ENCODE measurements at regions not wholly inside any gene's neighbourhood (a gene's known extent, or its start where the extent isn't known, plus 50 kb on each side); places are given as distances from the start of the nearest gene placed in this dataset.

DNA sequence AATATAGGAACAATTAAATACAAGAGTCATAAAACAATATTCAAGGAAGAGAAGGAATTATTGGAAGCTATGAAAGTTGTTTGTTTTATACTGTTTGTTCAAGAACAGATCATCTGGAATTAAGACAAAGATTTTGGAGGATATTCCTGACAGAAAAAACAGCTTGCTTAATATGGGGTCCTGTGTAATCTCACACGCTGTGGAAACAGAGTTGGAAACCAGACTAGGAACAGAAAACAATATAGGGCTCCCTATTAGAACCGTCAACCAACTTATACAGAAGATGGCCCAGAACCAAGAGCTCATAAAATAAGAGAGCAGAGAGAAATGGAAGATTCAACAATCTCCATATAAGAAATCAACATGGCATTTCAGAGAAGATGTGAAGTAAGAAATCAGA is 156.0 kb downstream of the PCDH18 start:
- no peak for TF ChIP-seq TCF7L2 (IDR thresholded peaks at IDR 0.05; ENCODE audit: low read depth, low read length)
- TF ChIP-seq, protein P1, sequence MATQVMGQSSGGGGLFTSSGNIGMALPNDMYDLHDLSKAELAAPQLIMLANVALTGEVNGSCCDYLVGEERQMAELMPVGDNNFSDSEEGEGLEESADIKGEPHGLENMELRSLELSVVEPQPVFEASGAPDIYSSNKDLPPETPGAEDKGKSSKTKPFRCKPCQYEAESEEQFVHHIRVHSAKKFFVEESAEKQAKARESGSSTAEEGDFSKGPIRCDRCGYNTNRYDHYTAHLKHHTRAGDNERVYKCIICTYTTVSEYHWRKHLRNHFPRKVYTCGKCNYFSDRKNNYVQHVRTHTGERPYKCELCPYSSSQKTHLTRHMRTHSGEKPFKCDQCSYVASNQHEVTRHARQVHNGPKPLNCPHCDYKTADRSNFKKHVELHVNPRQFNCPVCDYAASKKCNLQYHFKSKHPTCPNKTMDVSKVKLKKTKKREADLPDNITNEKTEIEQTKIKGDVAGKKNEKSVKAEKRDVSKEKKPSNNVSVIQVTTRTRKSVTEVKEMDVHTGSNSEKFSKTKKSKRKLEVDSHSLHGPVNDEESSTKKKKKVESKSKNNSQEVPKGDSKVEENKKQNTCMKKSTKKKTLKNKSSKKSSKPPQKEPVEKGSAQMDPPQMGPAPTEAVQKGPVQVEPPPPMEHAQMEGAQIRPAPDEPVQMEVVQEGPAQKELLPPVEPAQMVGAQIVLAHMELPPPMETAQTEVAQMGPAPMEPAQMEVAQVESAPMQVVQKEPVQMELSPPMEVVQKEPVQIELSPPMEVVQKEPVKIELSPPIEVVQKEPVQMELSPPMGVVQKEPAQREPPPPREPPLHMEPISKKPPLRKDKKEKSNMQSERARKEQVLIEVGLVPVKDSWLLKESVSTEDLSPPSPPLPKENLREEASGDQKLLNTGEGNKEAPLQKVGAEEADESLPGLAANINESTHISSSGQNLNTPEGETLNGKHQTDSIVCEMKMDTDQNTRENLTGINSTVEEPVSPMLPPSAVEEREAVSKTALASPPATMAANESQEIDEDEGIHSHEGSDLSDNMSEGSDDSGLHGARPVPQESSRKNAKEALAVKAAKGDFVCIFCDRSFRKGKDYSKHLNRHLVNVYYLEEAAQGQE (IDR thresholded peaks at IDR 0.05; ENCODE audit: insufficient read depth in 1 of 2, low read depth in 2 of 2, low read length in 1 of 2) = no peak
- TF ChIP-seq POLR2AphosphoS5 (IDR thresholded peaks at IDR 0.05; ENCODE audit: low read depth, low read length) = no peak
- TF ChIP-seq, protein P2, sequence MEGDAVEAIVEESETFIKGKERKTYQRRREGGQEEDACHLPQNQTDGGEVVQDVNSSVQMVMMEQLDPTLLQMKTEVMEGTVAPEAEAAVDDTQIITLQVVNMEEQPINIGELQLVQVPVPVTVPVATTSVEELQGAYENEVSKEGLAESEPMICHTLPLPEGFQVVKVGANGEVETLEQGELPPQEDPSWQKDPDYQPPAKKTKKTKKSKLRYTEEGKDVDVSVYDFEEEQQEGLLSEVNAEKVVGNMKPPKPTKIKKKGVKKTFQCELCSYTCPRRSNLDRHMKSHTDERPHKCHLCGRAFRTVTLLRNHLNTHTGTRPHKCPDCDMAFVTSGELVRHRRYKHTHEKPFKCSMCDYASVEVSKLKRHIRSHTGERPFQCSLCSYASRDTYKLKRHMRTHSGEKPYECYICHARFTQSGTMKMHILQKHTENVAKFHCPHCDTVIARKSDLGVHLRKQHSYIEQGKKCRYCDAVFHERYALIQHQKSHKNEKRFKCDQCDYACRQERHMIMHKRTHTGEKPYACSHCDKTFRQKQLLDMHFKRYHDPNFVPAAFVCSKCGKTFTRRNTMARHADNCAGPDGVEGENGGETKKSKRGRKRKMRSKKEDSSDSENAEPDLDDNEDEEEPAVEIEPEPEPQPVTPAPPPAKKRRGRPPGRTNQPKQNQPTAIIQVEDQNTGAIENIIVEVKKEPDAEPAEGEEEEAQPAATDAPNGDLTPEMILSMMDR (IDR thresholded peaks at IDR 0.05) = no peak
- no peak for TF ChIP-seq SIN3A (IDR thresholded peaks at IDR 0.05; ENCODE audit: borderline replicate concordance, insufficient read depth, low read depth, low read length)
- Histone ChIP-seq H3K27me3 (ENCODE audit: control insufficient read depth, insufficient read depth, low read length) (no peaks in the 10 kb centered on the region), H3K27ac (ENCODE audit: low read length) (no peak overlapping the region), H3K4me1 (ENCODE audit: control insufficient read depth, insufficient read depth, low read length) (no peaks in the 10 kb centered on the region), H3K9me3 (ENCODE audit: control insufficient read depth, insufficient read depth, low read depth, low read length) (no peaks in the 10 kb centered on the region), H3K36me3 (ENCODE audit: control insufficient read depth, insufficient read depth, low read length) (no peaks in the 10 kb centered on the region), H3K4me3 (ENCODE audit: low read depth in 2 of 2, low read length in 2 of 2) (no peak overlapping the region)
- no TSS peak for BruUV-seq (replicated peaks)
- CTCF ChIA-PET = no interaction called here
- intact Hi-C loops (cut with micrococcal nuclease; ENCODE audit: unreplicated experiment) = no loop called here
- DNase-seq (ENCODE audit: low read depth, low spot score) (no peak), ATAC-seq (no peak)
- POLR2A ChIA-PET = no interaction called here
- in situ Hi-C loops (cut with HindIII; ENCODE audit: low pct_unique_long_range_greater_than_20kb, low sequenced_read_pairs) = no loop called here

DNA sequence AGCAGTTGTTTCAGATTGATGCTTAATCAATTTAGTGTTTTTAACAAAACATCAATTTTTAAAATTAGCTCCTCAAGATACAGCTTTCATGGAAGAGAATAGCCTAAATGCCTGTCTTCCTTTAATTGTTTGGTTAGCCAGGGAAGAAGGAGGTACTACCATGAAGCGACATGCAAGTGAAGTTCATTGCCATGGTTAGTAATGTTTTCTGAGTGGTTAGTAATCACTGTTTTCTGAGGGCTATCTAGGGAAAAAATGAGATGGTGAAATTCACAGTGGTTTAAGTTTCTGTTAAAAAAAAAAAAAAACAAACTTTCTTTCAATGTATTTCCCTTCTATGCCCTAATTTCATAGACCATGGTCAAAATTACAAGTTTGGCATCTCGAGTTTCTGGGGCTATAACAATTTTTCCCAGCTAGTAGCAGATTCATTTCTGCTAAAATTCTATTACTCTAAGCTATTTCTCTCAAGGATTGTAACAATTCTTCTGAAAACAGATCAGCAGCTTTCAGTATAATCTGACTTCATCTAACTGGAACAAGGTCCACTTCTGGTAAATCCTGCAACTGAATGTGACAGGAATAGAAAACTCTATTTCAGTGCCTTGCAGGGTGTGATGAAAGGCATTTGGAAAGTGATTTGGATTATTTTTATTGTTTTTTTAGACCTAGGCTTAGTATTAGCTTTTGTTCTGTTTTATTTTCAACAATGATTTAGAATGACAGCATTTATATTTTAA is 157.0 kb downstream of the PCDH18 start:
- intact Hi-C loops (cut with micrococcal nuclease; ENCODE audit: unreplicated experiment) = no loop called here
- ChIA-PET POLR2A (no interaction called here), CTCF (no interaction called here)
- Histone ChIP-seq H3K4me3 (ENCODE audit: low read depth in 2 of 2, low read length in 2 of 2) (no peak overlapping the region), H3K27ac (ENCODE audit: low read length) (no peak overlapping the region), H3K27me3 (ENCODE audit: control insufficient read depth, insufficient read depth, low read length) (no peaks in the 10 kb centered on the region), H3K4me1 (ENCODE audit: control insufficient read depth, insufficient read depth, low read length) (no peaks in the 10 kb centered on the region; the same call in 1 of the 2 replicates), H3K9me3 (ENCODE audit: control insufficient read depth, insufficient read depth, low read depth, low read length) (no peaks in the 10 kb centered on the region), H3K36me3 (ENCODE audit: control insufficient read depth, insufficient read depth, low read length) (no peaks in the 10 kb centered on the region)
- ATAC-seq = no peak
- in situ Hi-C loops (cut with HindIII; ENCODE audit: low pct_unique_long_range_greater_than_20kb, low sequenced_read_pairs) = no loop called here
- TF ChIP-seq, protein P1 (IDR thresholded peaks at IDR 0.05; ENCODE audit: insufficient read depth in 1 of 2, low read depth in 2 of 2, low read length in 1 of 2) = no peak
- no peak for TF ChIP-seq TCF7L2 (IDR thresholded peaks at IDR 0.05; ENCODE audit: low read depth, low read length)
- TF ChIP-seq POLR2AphosphoS5 (IDR thresholded peaks at IDR 0.05; ENCODE audit: low read depth, low read length) = no peak
- TF ChIP-seq SIN3A (IDR thresholded peaks at IDR 0.05; ENCODE audit: borderline replicate concordance, insufficient read depth, low read depth, low read length) = no peak
- TF ChIP-seq, protein P2 (IDR thresholded peaks at IDR 0.05) = no peak
- DNase-seq (ENCODE audit: low read depth, low spot score) = no peak
- no TSS peak for BruUV-seq (replicated peaks)

Measured in Panc1 (cell line).